HG02840 (cell line): ENCODE measurements at regions not wholly inside any gene's neighbourhood (a gene's known extent, or its start where the extent isn't known, plus 50 kb on each side); places are given as distances from the start of the nearest gene placed in this dataset.

ENCODE experiments used
- ATAC-seq: cut with Tn5 transposase; IDR thresholded peaks from one replicate; pipeline ENCODE4 v1.9.1; 2021; ENCODE audit warnings: mild to moderate bottlenecking, moderate library complexity, moderate number of reproducible peaks; ENCODE audit not compliant: unreplicated experiment, low FRiP score

- ATAC-seq, result no peak
Measured at GRCh38 chr5:90136952-90137528, 272.5 kb downstream of the CETN3 start.

- ATAC-seq, result no peak
Measured at GRCh38 chr5:90135779-90136378, 273.7 kb downstream of the CETN3 start.

- ATAC-seq, result no peak
Measured at GRCh38 chr5:90134892-90135291, 274.7 kb downstream of the CETN3 start.

GRCh38 chr5:90134381-90134780, 275.2 kb downstream of the CETN3 start:
- no peak for ATAC-seq

GRCh38 chr5:90133941-90134340, 275.6 kb downstream of the CETN3 start:
- no peak for ATAC-seq

GRCh38 chr5:90131383-90132133, 278.0 kb downstream of the CETN3 start:
- no peak for ATAC-seq

GRCh38 chr5:90128551-90128950, 281.0 kb downstream of the CETN3 start:
- no peak for ATAC-seq

GRCh38 chr5:90119531-90119971, 290.0 kb downstream of the CETN3 start:
- ATAC-seq, result no peak

- ATAC-seq, result no peak
Measured at GRCh38 chr5:90117005-90117404, 292.6 kb downstream of the CETN3 start.

- no peak for ATAC-seq
Measured at GRCh38 chr5:90113108-90113507, 296.4 kb downstream of the CETN3 start.

GRCh38 chr5:90112033-90112692, 297.4 kb downstream of the CETN3 start:
- no peak for ATAC-seq

- ATAC-seq, result no peak
Measured at GRCh38 chr5:90111364-90112032, 298.1 kb downstream of the CETN3 start.

GRCh38 chr5:90109285-90109684, 300.3 kb downstream of the CETN3 start:
- no peak for ATAC-seq

- ATAC-seq, result no peak
Measured at GRCh38 chr5:90099099-90099498, 310.5 kb downstream of the CETN3 start.

GRCh38 chr5:90097082-90097477, 312.5 kb downstream of the CETN3 start:
- no peak for ATAC-seq

GRCh38 chr5:90096415-90097081, 313.0 kb downstream of the CETN3 start:
- no peak for ATAC-seq

GRCh38 chr5:90095292-90096060, 314.1 kb downstream of the CETN3 start:
- no peak for ATAC-seq

GRCh38 chr5:90093751-90094485, 315.6 kb downstream of the CETN3 start:
- ATAC-seq, result no peak

- no peak for ATAC-seq
Measured at GRCh38 chr5:90092734-90093133, 316.8 kb downstream of the CETN3 start.
